ENCODE measurements at regions not wholly inside any gene's neighbourhood (a gene's known extent, or its start where the extent isn't known, plus 50 kb on each side); places are given as distances from the start of the nearest gene placed in this dataset.

- H3K27ac ChIP-seq = no peak overlapping the region
Measured at GRCh38 chr7:126140858-126141466, 1111.8 kb downstream of the GRM8 start.

GRCh38 chr7:126119981-126120380 is 1132.8 kb downstream of the GRM8 start:
- H3K27ac ChIP-seq = no peak overlapping the region
- TF ChIP-seq, protein P1, sequence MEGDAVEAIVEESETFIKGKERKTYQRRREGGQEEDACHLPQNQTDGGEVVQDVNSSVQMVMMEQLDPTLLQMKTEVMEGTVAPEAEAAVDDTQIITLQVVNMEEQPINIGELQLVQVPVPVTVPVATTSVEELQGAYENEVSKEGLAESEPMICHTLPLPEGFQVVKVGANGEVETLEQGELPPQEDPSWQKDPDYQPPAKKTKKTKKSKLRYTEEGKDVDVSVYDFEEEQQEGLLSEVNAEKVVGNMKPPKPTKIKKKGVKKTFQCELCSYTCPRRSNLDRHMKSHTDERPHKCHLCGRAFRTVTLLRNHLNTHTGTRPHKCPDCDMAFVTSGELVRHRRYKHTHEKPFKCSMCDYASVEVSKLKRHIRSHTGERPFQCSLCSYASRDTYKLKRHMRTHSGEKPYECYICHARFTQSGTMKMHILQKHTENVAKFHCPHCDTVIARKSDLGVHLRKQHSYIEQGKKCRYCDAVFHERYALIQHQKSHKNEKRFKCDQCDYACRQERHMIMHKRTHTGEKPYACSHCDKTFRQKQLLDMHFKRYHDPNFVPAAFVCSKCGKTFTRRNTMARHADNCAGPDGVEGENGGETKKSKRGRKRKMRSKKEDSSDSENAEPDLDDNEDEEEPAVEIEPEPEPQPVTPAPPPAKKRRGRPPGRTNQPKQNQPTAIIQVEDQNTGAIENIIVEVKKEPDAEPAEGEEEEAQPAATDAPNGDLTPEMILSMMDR (IDR thresholded peaks at IDR 0.05) = no peak
- no peak for TF ChIP-seq ZFX (IDR thresholded peaks at IDR 0.05; ENCODE audit: borderline replicate concordance)

More at GRCh38 chr7:126140858-126141466, 1111.8 kb downstream of the GRM8 start:
- TF ChIP-seq, protein P1 (IDR thresholded peaks at IDR 0.05) = no peak

- no peak overlapping the region for H3K27ac ChIP-seq
- TF ChIP-seq, protein P1 (IDR thresholded peaks at IDR 0.05) = no peak
- no peak for TF ChIP-seq ZFX (IDR thresholded peaks at IDR 0.05; ENCODE audit: borderline replicate concordance)
Measured at GRCh38 chr7:126103582-126103981, 1149.2 kb downstream of the GRM8 start.

- TF ChIP-seq ZFX (IDR thresholded peaks at IDR 0.05; ENCODE audit: borderline replicate concordance) = no peak
- TF ChIP-seq, protein P1 (IDR thresholded peaks at IDR 0.05) = no peak
Measured at GRCh38 chr7:126083014-126083413, 1153.4 kb upstream of the POT1 start.

DNA sequence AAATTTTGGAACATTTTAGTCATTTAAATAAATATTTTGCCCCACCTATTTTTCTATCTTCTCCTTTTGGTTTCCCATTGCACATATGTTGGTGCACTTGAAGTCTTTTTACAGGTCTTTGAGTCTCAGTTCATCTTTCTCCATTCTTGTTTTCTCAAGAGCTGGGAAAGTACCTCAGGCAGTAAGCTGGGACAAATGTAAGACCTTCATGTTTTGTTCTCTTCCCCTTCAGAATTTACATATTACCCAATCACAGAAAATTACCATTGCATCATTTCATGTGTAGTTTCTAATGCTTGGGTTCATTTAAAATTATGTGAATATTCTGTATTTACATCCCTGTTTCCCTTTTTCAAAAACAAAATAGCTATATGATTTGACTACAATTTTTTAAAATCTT is 1150.0 kb upstream of the POT1 start:
- TF ChIP-seq, protein P1 (IDR thresholded peaks at IDR 0.05) = no peak
- TF ChIP-seq ZFX (IDR thresholded peaks at IDR 0.05; ENCODE audit: borderline replicate concordance) = no peak
- H3K27ac ChIP-seq = no peak overlapping the region

More at GRCh38 chr7:126083014-126083413, 1153.4 kb upstream of the POT1 start:
- no peak overlapping the region for H3K27ac ChIP-seq

DNA sequence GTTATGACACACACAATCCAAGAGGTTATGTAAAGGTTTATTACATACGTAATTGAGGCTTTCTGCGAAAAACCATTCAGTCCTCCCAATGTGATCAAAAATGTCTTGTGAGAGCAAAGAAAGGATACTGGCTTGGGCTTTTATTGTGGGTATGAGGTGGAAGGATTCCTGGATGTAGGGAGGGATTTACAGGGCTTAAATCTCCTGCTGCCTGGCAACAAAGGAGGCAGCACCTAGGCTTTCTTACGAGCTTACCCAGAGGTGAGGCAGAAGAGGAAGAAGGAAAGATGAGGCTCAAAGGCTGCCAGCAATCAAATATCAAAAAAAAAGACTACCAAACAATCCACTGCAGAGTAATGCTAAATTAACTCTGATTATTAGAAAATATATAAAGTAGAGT is 1149.5 kb upstream of the POT1 start:
- no peak overlapping the region for H3K27ac ChIP-seq

DNA sequence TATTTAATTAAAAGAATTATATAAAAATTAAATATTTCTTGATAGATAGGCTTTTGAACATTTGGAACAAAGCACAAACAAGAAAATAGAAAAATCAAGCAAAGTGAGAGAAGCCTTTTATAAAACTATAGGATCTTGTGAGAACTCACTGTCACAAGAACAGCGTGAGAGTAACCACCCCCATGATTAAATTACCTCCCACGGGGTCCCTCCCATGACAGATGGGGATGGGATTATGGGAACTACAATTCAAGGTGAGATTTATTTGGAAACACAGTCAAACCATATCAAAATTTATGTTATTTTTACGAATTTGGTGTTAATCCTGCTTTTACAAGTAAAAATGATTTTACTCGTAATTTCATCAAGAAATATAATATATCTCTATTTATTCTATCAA is 1136.1 kb upstream of the POT1 start:
- no peak overlapping the region for H3K27ac ChIP-seq
- TF ChIP-seq ZFX (IDR thresholded peaks at IDR 0.05; ENCODE audit: borderline replicate concordance) = no peak
- TF ChIP-seq, protein P1 (IDR thresholded peaks at IDR 0.05) = no peak

More for the DNA sequence above, 1149.5 kb upstream of the POT1 start:
- TF ChIP-seq, protein P1 (IDR thresholded peaks at IDR 0.05) = no peak
- TF ChIP-seq ZFX (IDR thresholded peaks at IDR 0.05; ENCODE audit: borderline replicate concordance) = no peak
